Breast epithelium (tissue), 4 donors: ENCODE measurements at regions not wholly inside any gene's neighbourhood (a gene's known extent, or its start where the extent isn't known, plus 50 kb on each side); places are given as distances from the start of the nearest gene placed in this dataset.

ENCODE experiments used
- DNase-seq, 2 donors: peaks; one replicate each; pipeline ENCODE4 v3.0.0-alpha.2; 2019; ENCODE audit warnings: low spot score in 2 of 2
- H3K27ac ChIP-seq, 2 donors: fragments of 200-600 bp; sonication (generic) in 1 of 2; one replicate each; pipeline ENCODE4 v1.5.1; 2016 to 2019; ENCODE audit warnings: mild to moderate bottlenecking in 1 of 2
- H3K27me3 ChIP-seq, 2 donors: fragments of 200-600 bp; sonication (generic) in 1 of 2; one replicate each; pipeline versions ENCODE4 v1.5.1 to v1.6.0; 2017 to 2019; ENCODE audit warnings: control low read depth in 1 of 2, mild to moderate bottlenecking in 1 of 2
- H3K36me3 ChIP-seq: fragments of 200-600 bp; one replicate; pipeline ENCODE4 v1.5.1; 2019
- H3K4me1 ChIP-seq, 2 donors: fragments of 200-600 bp; sonication (generic); one replicate each; pipeline ENCODE4 v1.5.1; 2016 to 2019; ENCODE audit warnings: control low read depth in 1 of 2
- H3K4me3 ChIP-seq, 3 donors: fragments of 200-600 bp; sonication (generic); 1 replicate in 2 of 3; 2 replicates in 1 of 3; pipeline ENCODE4 v1.5.1; 2016 to 2019; ENCODE audit warnings: mild to moderate bottlenecking in 3 of 3, moderate library complexity in 2 of 3
- H3K9me3 ChIP-seq, 2 donors: fragments of 200-600 bp; sonication (generic) in 1 of 2; one replicate each; pipeline ENCODE4 v1.5.1; 2016 to 2019; ENCODE audit warnings: control low read depth in 1 of 2
- CTCF ChIP-seq, 3 donors: fragments of 450-650 bp; IDR thresholded peaks; one replicate each; pipeline ENCODE4 v1.5.1; 2016 to 2017; ENCODE audit warnings: antibody characterized with exemption in 3 of 3, mild to moderate bottlenecking in 3 of 3, moderate library complexity in 3 of 3
- POLR2A ChIP-seq: fragments of 450-650 bp; IDR thresholded peaks from one replicate; pipeline ENCODE4 v1.6.1; 2016; ENCODE audit warnings: antibody characterized with exemption, mild to moderate bottlenecking, moderate library complexity
- POLR2AphosphoS5 ChIP-seq, 3 donors: sonication (generic); formaldehyde crosslinking; IDR thresholded peaks; one replicate each; pipeline ENCODE4 v1.6.1; 2017; ENCODE audit warnings: antibody characterized with exemption in 3 of 3
- intact Hi-C: fragments of 100-400 bp; cut with DNase I; formaldehyde crosslinking; loops from one replicate; pipeline ENCODE4 v1.15.1; 2023; ENCODE audit warnings: low total_unique reads

GRCh38 chr6:166779381-166779780, 152.3 kb upstream of the RPS6KA2 start:
- no peaks in the 10 kb centered on the region for H3K4me1 ChIP-seq
- no peaks in the 10 kb centered on the region for H3K27me3 ChIP-seq
- no peak for DNase-seq
- intact Hi-C loops = no loop called here
- H3K27ac ChIP-seq = no peak overlapping the region
- no peak overlapping the region for H3K4me3 ChIP-seq
- no peaks in the 10 kb centered on the region for H3K9me3 ChIP-seq
- no peak for TF ChIP-seq CTCF (IDR thresholded peaks at IDR 0.05)
- TF ChIP-seq POLR2AphosphoS5 (IDR thresholded peaks at IDR 0.05) = no peak
- no peak for TF ChIP-seq POLR2A
- no peaks in the 10 kb centered on the region for H3K36me3 ChIP-seq

DNA sequence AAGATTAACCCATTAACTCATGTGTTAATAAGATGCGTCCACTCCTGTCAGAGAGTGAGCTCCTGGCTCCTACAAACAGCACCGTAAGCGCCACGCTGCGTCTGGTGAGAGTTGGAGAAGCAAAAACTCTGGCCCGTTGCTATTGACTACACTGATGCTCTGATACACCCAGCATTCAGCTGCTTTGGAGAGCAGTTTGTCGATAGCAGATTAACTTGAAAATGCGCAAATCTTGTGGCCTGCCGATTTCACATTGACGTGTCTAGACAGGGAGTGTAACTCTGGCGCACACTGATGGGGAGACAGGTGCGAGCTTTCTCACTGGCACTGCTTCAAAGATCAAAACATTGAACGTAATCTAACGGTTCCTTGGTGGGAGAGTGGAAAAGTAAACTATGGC, 151.7 kb upstream of the RPS6KA2 start:
- TF ChIP-seq POLR2A (no peak), POLR2AphosphoS5 (IDR thresholded peaks at IDR 0.05) (no peak), CTCF (IDR thresholded peaks at IDR 0.05) (no peak)
- H3K36me3 ChIP-seq = no peaks in the 10 kb centered on the region
- intact Hi-C loops = no loop called here
- H3K4me3 ChIP-seq = no peak overlapping the region
- DNase-seq = no peak
- no peaks in the 10 kb centered on the region for H3K27me3 ChIP-seq
- no peaks in the 10 kb centered on the region for H3K9me3 ChIP-seq
- H3K4me1 ChIP-seq = no peaks in the 10 kb centered on the region
- H3K27ac ChIP-seq = no peak overlapping the region

GRCh38 chr6:166778046-166778445, 151.0 kb upstream of the RPS6KA2 start:
- Histone ChIP-seq H3K4me1 (no peaks in the 10 kb centered on the region), H3K27me3 (peaks cover 0 to 1% of the 10 kb centered on the region in 2 donors), H3K4me3 (no peak overlapping the region), H3K27ac (no peak overlapping the region), H3K36me3 (no peaks in the 10 kb centered on the region), H3K9me3 (no peaks in the 10 kb centered on the region)
- intact Hi-C loops = no loop called here
- TF ChIP-seq CTCF (IDR thresholded peaks at IDR 0.05) (no peak), POLR2A (no peak)
- DNase-seq = no peak

DNA sequence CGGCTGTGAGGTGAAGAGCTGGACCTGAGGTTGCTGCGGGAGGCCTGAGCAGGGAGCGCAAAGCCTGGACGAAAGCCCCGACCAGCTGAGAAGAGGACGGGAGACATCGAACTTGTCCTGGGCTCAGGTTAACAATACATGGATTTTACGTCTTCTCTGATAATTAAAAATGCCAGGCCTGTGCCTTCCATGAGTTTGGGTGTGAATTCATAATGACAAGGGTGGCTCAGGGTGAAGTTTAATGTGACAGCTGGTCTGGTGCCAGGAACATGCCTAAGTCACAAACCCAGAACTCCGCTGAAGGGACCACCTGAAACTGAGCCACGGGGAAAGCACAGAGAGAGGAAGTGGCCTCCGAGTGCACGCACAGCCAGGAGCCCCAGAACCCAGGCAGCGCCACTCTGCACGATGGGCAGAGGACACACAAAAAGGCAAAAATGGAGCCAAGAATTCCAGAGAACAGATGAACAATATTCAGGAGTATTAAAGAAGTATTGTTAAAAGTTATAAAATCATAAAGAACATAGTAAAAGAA, 150.1 kb upstream of the RPS6KA2 start:
- intact Hi-C loops = no loop called here
- Histone ChIP-seq H3K36me3 (no peaks in the 10 kb centered on the region), H3K4me3 (no peak overlapping the region), H3K9me3 (no peaks in the 10 kb centered on the region), H3K27ac (no peak overlapping the region), H3K4me1 (no peaks in the 10 kb centered on the region), H3K27me3 (peaks cover 0 to 10% of the 10 kb centered on the region in 2 donors)
- no peak for TF ChIP-seq CTCF (IDR thresholded peaks at IDR 0.05)
- no peak for TF ChIP-seq POLR2AphosphoS5 (IDR thresholded peaks at IDR 0.05)
- TF ChIP-seq POLR2A = no peak
- DNase-seq = no peak

GRCh38 chr6:166776571-166776970, 149.5 kb upstream of the RPS6KA2 start:
- Histone ChIP-seq H3K27ac (no peak overlapping the region), H3K9me3 (no peaks in the 10 kb centered on the region), H3K4me1 (no peaks in the 10 kb centered on the region), H3K27me3 (peaks cover 0 to 11% of the 10 kb centered on the region in 2 donors), H3K36me3 (no peaks in the 10 kb centered on the region), H3K4me3 (no peak overlapping the region)
- TF ChIP-seq CTCF (IDR thresholded peaks at IDR 0.05) = no peak
- TF ChIP-seq POLR2A = no peak
- no peak for TF ChIP-seq POLR2AphosphoS5 (IDR thresholded peaks at IDR 0.05)
- intact Hi-C loops = no loop called here
- DNase-seq = no peak
